SK-N-SH (cell line): ENCODE measurements at regions not wholly inside any gene's neighbourhood (a gene's known extent, or its start where the extent isn't known, plus 50 kb on each side); places are given as distances from the start of the nearest gene placed in this dataset.

Source experiments
- CTCF ChIA-PET: fragments of 300-600, 350-600 bp; formaldehyde crosslinking; extraction: SDS; loops from one replicate; lab custom pipeline; 2021; lab: Yijun Ruan, JAX
- POLR2A ChIA-PET: fragments of 350-600 bp; sonication (Branson Sonifier 250); formaldehyde crosslinking; extraction: SDS; loops from one replicate; lab custom pipeline; 2020; ENCODE audit warnings: antibody characterized with exemption, inconsistent platforms; lab: Yijun Ruan, JAX
- DNase-seq: peaks from one replicate; pipeline ENCODE4 v3.0.0; 2012
- H2AFZ ChIP-seq: fragments of 200-600 bp; sonication (generic); 2 replicates; pipeline ENCODE4 v1.8.1; 2016; ENCODE audit warnings: antibody characterized with exemption, mild to moderate bottlenecking, low read depth
- H3F3A ChIP-seq: fragments of 200-600 bp; sonication (generic); replicated peaks from 2 replicates; pipeline ENCODE3; 2016; ENCODE audit warnings: antibody characterized with exemption, mild to moderate bottlenecking; ENCODE audit not compliant: insufficient read depth
- H3K27ac ChIP-seq, 2 experiments: fragments of 200-500 bp in 1 of 2; fragments of 200-600 bp in 1 of 2; sonication (Bioruptor generic) in 1 of 2; sonication (generic), shearing (Covaris generic) in 1 of 2; 2 replicates each; pipeline versions ENCODE4 v1.5.1 to v1.6.1; 2014 to 2016; ENCODE audit warnings: low read depth in 2 of 2, inconsistent platforms in 1 of 2, low read length in 1 of 2, mild to moderate bottlenecking in 1 of 2, mixed read lengths in 1 of 2
- H3K27me3 ChIP-seq: fragments of 200-600 bp; sonication (generic), shearing (Covaris generic); 2 replicates; pipeline ENCODE4 v1.6.1; 2016; ENCODE audit warnings: mixed run types; ENCODE audit not compliant: insufficient read depth
- H3K36me3 ChIP-seq, 2 experiments: fragments of 200-500 bp in 1 of 2; fragments of 200-600 bp in 1 of 2; sonication (Bioruptor generic) in 1 of 2; sonication (generic) in 1 of 2; replicated peaks in 1 of 2; 2 replicates each; pipeline versions ENCODE3 to v1.5.1; 2014 to 2016; ENCODE audit warnings: low read length in 1 of 2, mild to moderate bottlenecking in 1 of 2; ENCODE audit not compliant: insufficient read depth in 2 of 2, control insufficient read depth in 1 of 2
- H3K4me1 ChIP-seq, 2 experiments: fragments of 200-500 bp in 1 of 2; fragments of 200-600 bp in 1 of 2; sonication (Bioruptor generic) in 1 of 2; sonication (generic), shearing (Covaris generic) in 1 of 2; 2 replicates each; pipeline versions ENCODE4 v1.5.1 to v1.6.1; 2014 to 2016; ENCODE audit warnings: low read depth in 1 of 2, low read length in 1 of 2, mixed run types in 1 of 2; ENCODE audit not compliant: insufficient read depth in 2 of 2, control insufficient read depth in 1 of 2
- H3K4me2 ChIP-seq: fragments of 200-600 bp; sonication (generic), shearing (Covaris generic); 2 replicates; pipeline ENCODE4 v1.6.1; 2017; ENCODE audit warnings: mixed run types
- H3K4me3 ChIP-seq, 2 experiments: fragments of 200-500 bp in 1 of 2; fragments of 200-600 bp in 1 of 2; sonication (Bioruptor generic) in 1 of 2; sonication (generic), shearing (Covaris generic) in 1 of 2; 2 replicates each; pipeline versions ENCODE4 v1.5.1 to v1.8.1; 2014 to 2016; ENCODE audit warnings: low read depth in 2 of 2, inconsistent platforms in 1 of 2, low read length in 1 of 2, mild to moderate bottlenecking in 1 of 2, mixed read lengths in 1 of 2, moderate library complexity in 1 of 2
- H3K79me2 ChIP-seq: fragments of 200-600 bp; sonication (generic); 2 replicates; pipeline ENCODE4 v1.8.1; 2017; ENCODE audit warnings: mild to moderate bottlenecking; ENCODE audit not compliant: insufficient read depth
- H3K9ac ChIP-seq: fragments of 200-600 bp; sonication (generic); 2 replicates; pipeline ENCODE4 v1.6.1; 2017; ENCODE audit warnings: mixed run types
- H3K9me2 ChIP-seq: fragments of 200-600 bp; sonication (generic); 2 replicates; pipeline ENCODE4 v1.6.1; 2017; ENCODE audit warnings: mixed run types
- H3K9me3 ChIP-seq: fragments of 200-600 bp; sonication (generic); 2 replicates; pipeline ENCODE4 v1.6.1; 2017; ENCODE audit warnings: mixed run types, mild to moderate bottlenecking, moderate library complexity
- H4K20me1 ChIP-seq: fragments of 200-600 bp; sonication (generic); 2 replicates; pipeline ENCODE4 v1.6.1; 2017; ENCODE audit warnings: mild to moderate bottlenecking, mixed run types; ENCODE audit not compliant: insufficient read depth
- ELF1 ChIP-seq: IDR thresholded peaks from 2 replicates; pipeline ENCODE4 v1.4.0; 2012
- EP300 ChIP-seq, 2 experiments: IDR thresholded peaks; 2 replicates each; pipeline versions ENCODE4 v1.4.0 to v1.6.1; 2012; ENCODE audit warnings: borderline replicate concordance in 1 of 2, low read depth in 1 of 2, low read length in 1 of 2
- EZH2phosphoT487 ChIP-seq: fragments of 200-600 bp; sonication (generic); IDR thresholded peaks from 2 replicates; pipeline ENCODE4 v1.6.1; 2017; ENCODE audit warnings: low read depth, mixed run types, mild to moderate bottlenecking, antibody characterized with exemption, moderate library complexity, borderline replicate concordance
- FOSL2 ChIP-seq: IDR thresholded peaks from 2 replicates; pipeline ENCODE4 v1.4.0; 2012; ENCODE audit warnings: low read depth, mild to moderate bottlenecking, moderate library complexity, borderline replicate concordance
- FOXM1 ChIP-seq: IDR thresholded peaks from 2 replicates; pipeline ENCODE4 v1.4.0; 2012; ENCODE audit warnings: low read depth, mild to moderate bottlenecking
- GABPA ChIP-seq: IDR thresholded peaks from 2 replicates; pipeline ENCODE4 v1.4.0; 2012; ENCODE audit warnings: low read depth, mild to moderate bottlenecking
- JUND ChIP-seq: IDR thresholded peaks from 2 replicates; pipeline ENCODE4 v1.4.0; 2012
- MXI1 ChIP-seq: IDR thresholded peaks from 2 replicates; pipeline ENCODE4 v1.6.1; 2012; ENCODE audit warnings: mild to moderate bottlenecking, low read depth, low read length, improper control_type of control experiment
- NFIC ChIP-seq: IDR thresholded peaks from 2 replicates; pipeline ENCODE4 v1.4.0; 2012; ENCODE audit warnings: borderline replicate concordance
- NRF1 ChIP-seq: IDR thresholded peaks from 2 replicates; pipeline ENCODE4 v1.6.1; 2012; ENCODE audit warnings: low read depth, mild to moderate bottlenecking, low read length
- PBX3 ChIP-seq: IDR thresholded peaks from 2 replicates; pipeline ENCODE4; 2012
- RCOR1 ChIP-seq: fragments of 150-350 bp; IDR thresholded peaks from 2 replicates; pipeline ENCODE4 v1.6.1; 2017; ENCODE audit warnings: antibody characterized with exemption, low read length
- REST ChIP-seq: IDR thresholded peaks from 2 replicates; pipeline ENCODE4 v1.6.1; 2012; ENCODE audit warnings: mild to moderate bottlenecking, low read depth, low read length, moderate library complexity
- RFX5 ChIP-seq: IDR thresholded peaks from 2 replicates; pipeline ENCODE4 v1.6.1; 2012; ENCODE audit warnings: mild to moderate bottlenecking, improper control_type of control experiment, low read length
- SIN3A ChIP-seq: IDR thresholded peaks from 2 replicates; pipeline ENCODE4 v1.6.1; 2012; ENCODE audit warnings: low read depth, mild to moderate bottlenecking, low read length, moderate library complexity, borderline replicate concordance
- SMC3 ChIP-seq: IDR thresholded peaks from 2 replicates; pipeline ENCODE4 v1.6.1; 2012; ENCODE audit warnings: low read depth, low read length, improper control_type of control experiment
- TAF1 ChIP-seq: IDR thresholded peaks from 2 replicates; pipeline ENCODE4 v1.6.1; 2012; ENCODE audit warnings: low read depth, mild to moderate bottlenecking, low read length, moderate library complexity, borderline replicate concordance
- TCF12 ChIP-seq: IDR thresholded peaks from 2 replicates; pipeline ENCODE4 v1.4.0; 2012
- ZBTB33 ChIP-seq: IDR thresholded peaks from 2 replicates; pipeline ENCODE4 v1.4.0; 2012; ENCODE audit warnings: low read depth, borderline replicate concordance
- WGBS: methylation state at CpG from one replicate; pipeline ENCODE4 v1.1.6; 2017; ENCODE audit warnings: low lambda C conversion rate; 5-methylcytosine and 5-hydroxymethylcytosine counted together
- TF ChIP-seq, protein P1 (sequence below): fragments of 200-600 bp; sonication (generic); IDR thresholded peaks from 2 replicates; pipeline ENCODE4 v1.6.1; 2017; ENCODE audit warnings: antibody characterized with exemption, mild to moderate bottlenecking, moderate library complexity
- TF ChIP-seq, protein P2 (sequence below): IDR thresholded peaks from 2 replicates; pipeline ENCODE4 v1.4.0; 2012; ENCODE audit warnings: low read depth, borderline replicate concordance

GRCh38 chr3:59266551-59266950, 216.7 kb upstream of the CFAP20DC start:
- no peak overlapping the region for H3K4me3 ChIP-seq
- no peaks in the 10 kb centered on the region for H3K27me3 ChIP-seq
- peaks cover 0 to 4% of the 10 kb centered on the region in 2 experiments; a peak in 1 of 4 replicates for H3K4me1 ChIP-seq
- CTCF ChIA-PET: no interaction called here
- TF ChIP-seq REST (no peak), SMC3 (no peak), EP300 (IDR thresholded peaks at IDR 0.05; ENCODE audit: borderline replicate concordance in 1 of 2, low read depth in 1 of 2, low read length in 1 of 2) (peak in 1 of 2 experiments; percentile 24; a peak in 1 of 4 replicates), EZH2phosphoT487 (no peak), TAF1 (no peak), SIN3A (no peak), FOSL2 (peak; percentile 61; the same call in 1 of the 2 replicates), ZBTB33 (no peak), NFIC (no peak), RCOR1 (no peak), JUND (peak; percentile 48; the same call in 1 of the 2 replicates), FOXM1 (no peak), NRF1 (no peak), TCF12 (peak; percentile 91), RFX5 (no peak), GABPA (no peak), ELF1 (no peak), MXI1 (no peak), PBX3 (peak; percentile 80)
- TF ChIP-seq, protein P1, sequence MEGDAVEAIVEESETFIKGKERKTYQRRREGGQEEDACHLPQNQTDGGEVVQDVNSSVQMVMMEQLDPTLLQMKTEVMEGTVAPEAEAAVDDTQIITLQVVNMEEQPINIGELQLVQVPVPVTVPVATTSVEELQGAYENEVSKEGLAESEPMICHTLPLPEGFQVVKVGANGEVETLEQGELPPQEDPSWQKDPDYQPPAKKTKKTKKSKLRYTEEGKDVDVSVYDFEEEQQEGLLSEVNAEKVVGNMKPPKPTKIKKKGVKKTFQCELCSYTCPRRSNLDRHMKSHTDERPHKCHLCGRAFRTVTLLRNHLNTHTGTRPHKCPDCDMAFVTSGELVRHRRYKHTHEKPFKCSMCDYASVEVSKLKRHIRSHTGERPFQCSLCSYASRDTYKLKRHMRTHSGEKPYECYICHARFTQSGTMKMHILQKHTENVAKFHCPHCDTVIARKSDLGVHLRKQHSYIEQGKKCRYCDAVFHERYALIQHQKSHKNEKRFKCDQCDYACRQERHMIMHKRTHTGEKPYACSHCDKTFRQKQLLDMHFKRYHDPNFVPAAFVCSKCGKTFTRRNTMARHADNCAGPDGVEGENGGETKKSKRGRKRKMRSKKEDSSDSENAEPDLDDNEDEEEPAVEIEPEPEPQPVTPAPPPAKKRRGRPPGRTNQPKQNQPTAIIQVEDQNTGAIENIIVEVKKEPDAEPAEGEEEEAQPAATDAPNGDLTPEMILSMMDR: no peak
- TF ChIP-seq, protein P2, sequence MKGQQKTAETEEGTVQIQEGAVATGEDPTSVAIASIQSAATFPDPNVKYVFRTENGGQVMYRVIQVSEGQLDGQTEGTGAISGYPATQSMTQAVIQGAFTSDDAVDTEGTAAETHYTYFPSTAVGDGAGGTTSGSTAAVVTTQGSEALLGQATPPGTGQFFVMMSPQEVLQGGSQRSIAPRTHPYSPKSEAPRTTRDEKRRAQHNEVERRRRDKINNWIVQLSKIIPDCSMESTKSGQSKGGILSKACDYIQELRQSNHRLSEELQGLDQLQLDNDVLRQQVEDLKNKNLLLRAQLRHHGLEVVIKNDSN: no peak
- no peaks in the 10 kb centered on the region for H3K79me2 ChIP-seq
- 49% methylated on average over 3 of the region's 3 CpGs for WGBS
- peaks cover 5% of the 10 kb centered on the region for H3F3A ChIP-seq
- no peak overlapping the region for H3K4me2 ChIP-seq
- no peak overlapping the region for H3K9ac ChIP-seq
- H3K9me3 ChIP-seq: no peaks in the 10 kb centered on the region
- H3K36me3 ChIP-seq: no peaks in the 10 kb centered on the region
- H3K9me2 ChIP-seq: no peaks in the 10 kb centered on the region
- no peak for DNase-seq
- H2AFZ ChIP-seq: no peak overlapping the region
- H4K20me1 ChIP-seq: no peaks in the 10 kb centered on the region
- POLR2A ChIA-PET: no interaction called here
- peak overlapping the region in 1 of 2 experiments; percentile 21; a peak in 1 of 4 replicates for H3K27ac ChIP-seq
